Stomach (tissue), 4 donors: ENCODE measurements at regions not wholly inside any gene's neighbourhood (a gene's known extent, or its start where the extent isn't known, plus 50 kb on each side); places are given as distances from the start of the nearest gene placed in this dataset.

Experiments
- EP300 ChIP-seq: sonication (generic); formaldehyde crosslinking; IDR thresholded peaks from one replicate; pipeline ENCODE4 v1.6.1; 2017; ENCODE audit warnings: antibody characterized with exemption
- POLR2A ChIP-seq, 4 donors: fragments of 450-650 bp; IDR thresholded peaks; one replicate each; pipeline ENCODE4 v1.6.1; 2016; ENCODE audit warnings: antibody characterized with exemption in 4 of 4, control low read depth in 2 of 4, mild to moderate bottlenecking in 1 of 4, moderate library complexity in 1 of 4
- POLR2AphosphoS5 ChIP-seq, 3 donors: sonication (generic); formaldehyde crosslinking; IDR thresholded peaks; one replicate each; pipeline ENCODE4 v1.6.1; 2016; ENCODE audit warnings: antibody characterized with exemption in 3 of 3
- TF ChIP-seq, protein P1 (sequence below), 7 experiments: fragments of 450-650 bp in 4 of 7; fragments of 200-600 bp in 3 of 7; sonication (generic) in 3 of 7; IDR thresholded peaks; one replicate each; pipeline ENCODE4 v1.5.1; 2016 to 2019; ENCODE audit warnings: antibody characterized with exemption in 7 of 7, control low read depth in 2 of 7, mild to moderate bottlenecking in 1 of 7

DNA sequence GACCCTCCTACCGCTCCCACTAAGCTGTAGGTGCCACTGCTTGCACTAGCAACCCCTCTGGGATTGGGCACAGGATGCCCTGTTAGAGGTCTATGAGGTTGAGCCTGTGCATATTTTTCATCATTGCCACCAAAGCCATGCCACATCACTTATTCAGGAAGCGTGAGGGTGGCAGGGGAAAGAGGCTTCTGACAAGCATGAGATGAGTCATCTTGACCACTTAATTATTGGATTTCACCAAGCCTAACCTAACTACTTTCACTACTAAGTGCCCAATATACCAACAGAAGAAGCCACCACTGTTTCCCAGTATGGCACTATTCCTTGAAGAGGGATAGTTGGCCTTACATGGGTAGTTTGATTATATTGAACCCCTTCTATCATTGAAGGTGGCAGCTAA, 181.3 kb upstream of the EPHA4 start:
- TF ChIP-seq POLR2A (IDR thresholded peaks at IDR 0.05) (no peak), POLR2AphosphoS5 (IDR thresholded peaks at IDR 0.05) (no peak), EP300 (no peak)
- TF ChIP-seq, protein P1, sequence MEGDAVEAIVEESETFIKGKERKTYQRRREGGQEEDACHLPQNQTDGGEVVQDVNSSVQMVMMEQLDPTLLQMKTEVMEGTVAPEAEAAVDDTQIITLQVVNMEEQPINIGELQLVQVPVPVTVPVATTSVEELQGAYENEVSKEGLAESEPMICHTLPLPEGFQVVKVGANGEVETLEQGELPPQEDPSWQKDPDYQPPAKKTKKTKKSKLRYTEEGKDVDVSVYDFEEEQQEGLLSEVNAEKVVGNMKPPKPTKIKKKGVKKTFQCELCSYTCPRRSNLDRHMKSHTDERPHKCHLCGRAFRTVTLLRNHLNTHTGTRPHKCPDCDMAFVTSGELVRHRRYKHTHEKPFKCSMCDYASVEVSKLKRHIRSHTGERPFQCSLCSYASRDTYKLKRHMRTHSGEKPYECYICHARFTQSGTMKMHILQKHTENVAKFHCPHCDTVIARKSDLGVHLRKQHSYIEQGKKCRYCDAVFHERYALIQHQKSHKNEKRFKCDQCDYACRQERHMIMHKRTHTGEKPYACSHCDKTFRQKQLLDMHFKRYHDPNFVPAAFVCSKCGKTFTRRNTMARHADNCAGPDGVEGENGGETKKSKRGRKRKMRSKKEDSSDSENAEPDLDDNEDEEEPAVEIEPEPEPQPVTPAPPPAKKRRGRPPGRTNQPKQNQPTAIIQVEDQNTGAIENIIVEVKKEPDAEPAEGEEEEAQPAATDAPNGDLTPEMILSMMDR (IDR thresholded peaks at IDR 0.05): no peak
